ENCODE measurements at regions not wholly inside any gene's neighbourhood (a gene's known extent, or its start where the extent isn't known, plus 50 kb on each side); places are given as distances from the start of the nearest gene placed in this dataset.
A peak's percentile ranks its signal among the peaks of the same experiment; 100 is the strongest.

GRCh38 chr20:22430154-22430745 is 154.1 kb downstream of the FOXA2 start (continued):
- TF ChIP-seq RNF219 (CRISPR knock-in tag; IDR thresholded peaks at IDR 0.05), result no peak
- 0 out of 2 replicates have a peak, but pooled peaks have one; percentile 13 for TF ChIP-seq ZNF572 (CRISPR knock-in tag; IDR thresholded peaks at IDR 0.05)
- no peak for TF ChIP-seq ZNF207 (IDR thresholded peaks at IDR 0.05; ENCODE audit: borderline replicate concordance)
- TF ChIP-seq GABPA (IDR thresholded peaks at IDR 0.05; ENCODE audit: low read depth, low read length), result no peak
- TF ChIP-seq GABPA (CRISPR knock-in tag; IDR thresholded peaks at IDR 0.05; ENCODE audit: low read depth), result no peak
- no peak for TF ChIP-seq THAP8 (CRISPR knock-in tag; IDR thresholded peaks at IDR 0.05; ENCODE audit: borderline replicate concordance)
- peak; percentile 20; the same call in 1 of the 2 replicates for TF ChIP-seq TFAP4 (IDR thresholded peaks at IDR 0.05; ENCODE audit: borderline replicate concordance, low read depth)
- no peak for TF ChIP-seq ZNF589 (CRISPR knock-in tag; conservative IDR thresholded peaks at IDR 0.05)
- peak; percentile 88 for TF ChIP-seq FOXA3 (CRISPR knock-in tag; IDR thresholded peaks at IDR 0.05)
- TF ChIP-seq THYN1 (CRISPR knock-in tag; IDR thresholded peaks at IDR 0.05; ENCODE audit: borderline replicate concordance, low read depth), result no peak
- TF ChIP-seq JUNB (CRISPR knock-in tag; IDR thresholded peaks at IDR 0.05; ENCODE audit: borderline replicate concordance), result no peak
- no peak for TF ChIP-seq FOXC1 (CRISPR knock-in tag; IDR thresholded peaks at IDR 0.05; ENCODE audit: borderline replicate concordance)
- no peak for TF ChIP-seq HMG20A (CRISPR knock-in tag; IDR thresholded peaks at IDR 0.05; ENCODE audit: borderline replicate concordance)
- peak; percentile 65; the same call in 1 of the 2 replicates for TF ChIP-seq ZNF331 (CRISPR knock-in tag; IDR thresholded peaks at IDR 0.05)
- no peak; the same call in 1 of the 2 replicates for TF ChIP-seq FOSL1 (CRISPR knock-in tag; IDR thresholded peaks at IDR 0.05; ENCODE audit: borderline replicate concordance)
- TF ChIP-seq FOXA1 (IDR thresholded peaks at IDR 0.05), result no peak
- peak; percentile 93 for TF ChIP-seq FOXA1 (CRISPR knock-in tag; IDR thresholded peaks at IDR 0.05)
- TF ChIP-seq EEA1 (CRISPR knock-in tag; IDR thresholded peaks at IDR 0.05; ENCODE audit: borderline replicate concordance), result peak; percentile 19; the same call in 1 of the 2 replicates
- TF ChIP-seq NFYC (CRISPR knock-in tag; IDR thresholded peaks at IDR 0.05), result no peak; the same call in 1 of the 2 replicates
- no peak for TF ChIP-seq E2F5 (CRISPR knock-in tag; conservative IDR thresholded peaks at IDR 0.05)
- TF ChIP-seq ZC3H4 (CRISPR knock-in tag; IDR thresholded peaks at IDR 0.05; ENCODE audit: borderline replicate concordance), result no peak; the same call in none of the 2 replicates
- no peak for TF ChIP-seq SMC3 (IDR thresholded peaks at IDR 0.05; ENCODE audit: low read length)
- no peak for TF ChIP-seq TRAFD1 (CRISPR knock-in tag; IDR thresholded peaks at IDR 0.05; ENCODE audit: borderline replicate concordance)
- no peak for TF ChIP-seq CBX5 (CRISPR knock-in tag; IDR thresholded peaks at IDR 0.05; ENCODE audit: borderline replicate concordance)
- no peak for TF ChIP-seq ZNF780A (CRISPR knock-in tag; IDR thresholded peaks at IDR 0.05)
- TF ChIP-seq ZBTB3 (CRISPR knock-in tag; IDR thresholded peaks at IDR 0.05; ENCODE audit: borderline replicate concordance, low read depth), result no peak

Measured in HepG2 (cell line).